Adrenal gland (tissue), 9 donors: ENCODE measurements at regions not wholly inside any gene's neighbourhood (a gene's known extent, or its start where the extent isn't known, plus 50 kb on each side); places are given as distances from the start of the nearest gene placed in this dataset.

Source experiments
- DNase-seq, 7 donors: peaks; one replicate each; pipeline ENCODE4 v3.0.0-alpha.2; 2019 to 2020
- H3K27ac ChIP-seq, 5 donors: fragments of 200-600 bp; sonication (generic) in 4 of 5; 1 replicate in 3 of 5; 2 replicates in 2 of 5; pipeline versions ENCODE4 v1.5.1 to v1.8.0; 2016 to 2020; ENCODE audit warnings: mild to moderate bottlenecking in 1 of 5
- H3K27me3 ChIP-seq: fragments of 200-600 bp; 2 replicates; pipeline ENCODE4 v1.8.0; 2021
- H3K36me3 ChIP-seq, 2 donors: fragments of 200-600 bp; replicated peaks in 1 of 2; 1 replicate in 1 of 2; 2 replicates in 1 of 2; pipeline versions ENCODE4 v1.5.1 to v1.8.0; 2018 to 2022
- H3K4me1 ChIP-seq, 2 donors: fragments of 200-600 bp; replicated peaks in 1 of 2; 1 replicate in 1 of 2; 2 replicates in 1 of 2; pipeline versions ENCODE4 v1.5.1 to v1.8.0; 2018 to 2021
- H3K4me3 ChIP-seq, 4 donors: fragments of 200-600 bp; sonication (generic) in 3 of 4; one replicate each; pipeline ENCODE4 v1.5.1; 2016 to 2018
- H3K9me3 ChIP-seq, 3 donors: fragments of 200-600 bp; sonication (generic) in 1 of 3; replicated peaks in 1 of 3; 1 replicate in 2 of 3; 2 replicates in 1 of 3; pipeline versions ENCODE4 v1.5.1 to v1.8.0; 2016 to 2021
- POLR2A ChIP-seq, 2 donors: fragments of 450-650 bp; IDR thresholded peaks; one replicate each; pipeline ENCODE4 v1.6.1; 2017; ENCODE audit warnings: antibody characterized with exemption in 2 of 2, mild to moderate bottlenecking in 2 of 2, moderate library complexity in 1 of 2
- WGBS, 4 donors: extraction: QIAGEN DNeasy Blood & Tissue Kit in 2 of 4; methylation state at CpG; one replicate each; pipeline versions ENCODE4 v1.1.5 to v1.1.7; 2013 to 2017; 5-methylcytosine and 5-hydroxymethylcytosine counted together
- intact Hi-C, 2 donors: fragments of 100-400 bp; cut with DNase I; formaldehyde crosslinking; loops; one replicate each; pipeline versions ENCODE4 v1.14.1 to v1.15.0; 2022 to 2023
- TF ChIP-seq, protein P1 (sequence below), 6 experiments: fragments of 450-650 bp in 4 of 6; fragments of 200-600 bp in 2 of 6; sonication (generic) in 1 of 6; IDR thresholded peaks; 1 replicate in 5 of 6; 2 replicates in 1 of 6; pipeline versions ENCODE4 v1.5.1 to v1.8.0; 2016 to 2021; ENCODE audit warnings: antibody characterized with exemption in 6 of 6, mild to moderate bottlenecking in 2 of 6, moderate library complexity in 1 of 6
- donor health status: healthy with polysubstance abuse.
- donor health status: Bipolar disorder and iron deficiency.
- donor health status: DM: yes; HTN: yes; CAD: no.
- donor health status: DM: no; HTN: no; CAD: no.
- donor health status: DM: no; HTN: no; CAD: no.

DNA sequence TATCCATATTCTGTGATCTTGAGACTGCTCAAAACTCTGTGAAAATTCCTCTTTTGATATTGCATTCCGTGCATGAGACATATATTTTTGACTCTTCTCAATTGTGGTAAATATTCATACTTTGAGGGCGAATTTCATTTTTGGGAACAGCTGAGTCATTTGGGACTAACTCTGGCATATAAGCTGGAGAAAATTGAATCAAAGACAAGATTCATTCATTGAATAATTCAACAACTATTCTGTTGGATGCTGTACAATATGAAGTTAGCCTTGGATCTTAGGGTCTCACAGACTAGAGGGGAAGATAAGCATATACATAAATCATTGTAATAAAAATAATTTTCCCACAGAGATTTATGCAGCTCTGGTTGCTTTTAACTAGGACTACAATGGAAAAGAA lies 183.2 kb upstream of the NEBL start:
- Histone ChIP-seq H3K27ac (no peak overlapping the region), H3K4me3 (no peak overlapping the region), H3K9me3 (no peaks in the 10 kb centered on the region), H3K36me3 (no peaks in the 10 kb centered on the region), H3K4me1 (no peaks in the 10 kb centered on the region), H3K27me3 (no peaks in the 10 kb centered on the region)
- no peak for TF ChIP-seq POLR2A (IDR thresholded peaks at IDR 0.05)
- TF ChIP-seq, protein P1, sequence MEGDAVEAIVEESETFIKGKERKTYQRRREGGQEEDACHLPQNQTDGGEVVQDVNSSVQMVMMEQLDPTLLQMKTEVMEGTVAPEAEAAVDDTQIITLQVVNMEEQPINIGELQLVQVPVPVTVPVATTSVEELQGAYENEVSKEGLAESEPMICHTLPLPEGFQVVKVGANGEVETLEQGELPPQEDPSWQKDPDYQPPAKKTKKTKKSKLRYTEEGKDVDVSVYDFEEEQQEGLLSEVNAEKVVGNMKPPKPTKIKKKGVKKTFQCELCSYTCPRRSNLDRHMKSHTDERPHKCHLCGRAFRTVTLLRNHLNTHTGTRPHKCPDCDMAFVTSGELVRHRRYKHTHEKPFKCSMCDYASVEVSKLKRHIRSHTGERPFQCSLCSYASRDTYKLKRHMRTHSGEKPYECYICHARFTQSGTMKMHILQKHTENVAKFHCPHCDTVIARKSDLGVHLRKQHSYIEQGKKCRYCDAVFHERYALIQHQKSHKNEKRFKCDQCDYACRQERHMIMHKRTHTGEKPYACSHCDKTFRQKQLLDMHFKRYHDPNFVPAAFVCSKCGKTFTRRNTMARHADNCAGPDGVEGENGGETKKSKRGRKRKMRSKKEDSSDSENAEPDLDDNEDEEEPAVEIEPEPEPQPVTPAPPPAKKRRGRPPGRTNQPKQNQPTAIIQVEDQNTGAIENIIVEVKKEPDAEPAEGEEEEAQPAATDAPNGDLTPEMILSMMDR (IDR thresholded peaks at IDR 0.05) = no peak
- WGBS, 4 donors = 56 to 62% (median 59%) methylated on average over 2 of the region's 2 CpGs
- intact Hi-C loops = loop anchor here in 1 of 2 donors (10.0 kb wide), 1 partner anchor 185 kb away; no protein-coding TSS in a partner anchor
- no peak for DNase-seq

DNA sequence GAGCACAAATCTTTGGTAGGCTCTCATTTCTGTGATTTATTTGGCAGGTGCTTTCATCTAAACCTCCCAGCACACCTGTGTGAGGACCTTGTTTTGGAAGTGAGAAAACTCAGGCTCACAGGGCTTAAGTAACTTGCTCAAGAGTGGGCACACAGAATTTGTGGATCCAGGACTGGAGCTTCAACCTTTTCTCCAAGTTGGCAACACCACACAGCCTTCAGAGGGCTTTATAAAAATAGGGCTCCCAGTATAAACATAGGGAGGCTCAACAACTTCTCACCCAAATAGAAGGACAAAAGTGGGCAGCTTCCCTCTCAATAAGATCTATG lies 182.2 kb upstream of the NEBL start:
- intact Hi-C loops = loop anchor here in 1 of 2 donors (2.0 kb wide), 1 partner anchor 190 kb away; no protein-coding TSS in a partner anchor
- Histone ChIP-seq H3K36me3 (no peaks in the 10 kb centered on the region), H3K4me1 (no peaks in the 10 kb centered on the region), H3K9me3 (no peaks in the 10 kb centered on the region), H3K27me3 (no peaks in the 10 kb centered on the region), H3K4me3 (no peak overlapping the region), H3K27ac (no peak overlapping the region)
- DNase-seq = no peak
- no peak for TF ChIP-seq POLR2A (IDR thresholded peaks at IDR 0.05)
- TF ChIP-seq, protein P1 (IDR thresholded peaks at IDR 0.05) = no peak

DNA sequence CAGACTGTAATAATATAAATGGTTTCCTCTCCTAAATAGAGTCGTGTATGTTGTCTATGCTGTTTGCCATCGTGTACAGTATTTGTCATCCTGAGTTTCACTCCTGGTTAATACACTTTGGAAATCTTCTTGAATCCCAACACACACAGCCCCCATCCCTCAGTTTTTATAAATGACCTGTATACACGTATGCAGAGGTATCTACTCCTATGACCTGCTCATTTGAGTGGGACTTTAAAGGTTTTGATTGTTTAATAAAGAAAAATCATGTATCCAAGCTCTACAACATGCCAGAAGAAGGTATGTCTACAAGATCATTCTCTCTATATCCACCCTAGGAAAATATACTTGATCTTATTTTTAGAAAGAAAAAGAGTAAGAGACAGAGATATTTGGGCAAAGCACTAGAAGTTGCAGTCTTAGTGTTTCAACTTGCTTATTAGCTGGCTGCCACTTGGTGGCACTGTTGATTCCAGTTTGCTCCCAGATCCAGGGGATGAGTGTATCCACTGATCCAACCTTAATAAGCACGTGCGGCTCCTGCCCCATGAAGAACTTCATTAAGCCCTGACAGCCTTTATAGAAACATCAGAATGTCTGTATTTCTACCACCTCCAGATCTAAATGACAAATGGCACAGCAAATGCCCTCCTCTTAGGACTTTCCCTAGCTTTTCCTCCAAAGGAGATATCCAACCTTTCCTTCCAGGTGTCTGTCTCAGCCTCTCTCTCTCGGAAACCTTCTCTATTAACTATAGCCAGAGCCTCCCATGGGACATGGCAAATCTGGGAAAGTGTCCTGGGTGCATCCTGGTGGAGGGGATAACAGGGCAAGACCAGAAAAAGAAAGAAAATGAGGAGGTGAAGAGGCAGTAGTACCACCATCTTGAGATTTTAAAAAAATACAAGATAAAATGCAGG lies 181.6 kb upstream of the NEBL start:
- no peak overlapping the region for H3K4me3 ChIP-seq
- H3K27ac ChIP-seq = no peak overlapping the region
- no peaks in the 10 kb centered on the region for H3K9me3 ChIP-seq
- H3K36me3 ChIP-seq = no peaks in the 10 kb centered on the region
- TF ChIP-seq, protein P1 (IDR thresholded peaks at IDR 0.05) = peak; percentile 55 to 80 (median 72)
- TF ChIP-seq POLR2A (IDR thresholded peaks at IDR 0.05) = no peak
- peak; percentile 54 to 85 (median 65) for DNase-seq
- no peaks in the 10 kb centered on the region for H3K4me1 ChIP-seq
- WGBS, 4 donors = 44 to 54% (median 49%) methylated on average over 6 of the region's 6 CpGs
- no peaks in the 10 kb centered on the region for H3K27me3 ChIP-seq
- intact Hi-C loops = loop anchor here in 1 of 2 donors (2.0 kb wide), 1 partner anchor 190 kb away; no protein-coding TSS in a partner anchor

DNA sequence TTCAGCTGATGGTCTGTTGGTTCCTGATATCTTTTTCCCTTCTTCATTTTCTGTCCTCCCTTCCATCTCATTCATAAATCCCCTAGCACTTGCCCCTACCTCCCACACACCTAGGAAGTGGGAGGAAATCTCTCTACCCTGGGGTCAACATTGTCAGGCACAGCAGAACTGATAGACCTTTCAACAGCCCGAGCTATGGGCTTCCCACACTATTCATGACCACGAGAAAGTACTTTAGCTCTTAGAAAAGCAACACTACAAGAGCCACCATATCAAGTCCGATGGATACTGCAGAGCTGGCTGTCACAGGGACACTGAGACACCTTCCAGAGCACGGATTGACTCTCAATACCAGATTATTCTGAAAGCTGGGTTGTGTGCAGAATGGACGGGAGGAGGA lies 180.6 kb upstream of the NEBL start:
- intact Hi-C loops = loop anchor here in 1 of 2 donors (2.0 kb wide), 1 partner anchor 191 kb away; no protein-coding TSS in a partner anchor
- H3K9me3 ChIP-seq = no peaks in the 10 kb centered on the region
- H3K4me1 ChIP-seq = no peaks in the 10 kb centered on the region
- no peak overlapping the region for H3K4me3 ChIP-seq
- TF ChIP-seq, protein P1 (IDR thresholded peaks at IDR 0.05) = no peak
- TF ChIP-seq POLR2A (IDR thresholded peaks at IDR 0.05) = no peak
- WGBS, 4 donors = 49 to 59% (median 55%) methylated on average over 5 of the region's 5 CpGs
- DNase-seq = no peak
- H3K36me3 ChIP-seq = no peaks in the 10 kb centered on the region
- H3K27ac ChIP-seq = no peak overlapping the region
- H3K27me3 ChIP-seq = no peaks in the 10 kb centered on the region
